Right atrium auricular region (tissue), 2 donors: ENCODE measurements at regions not wholly inside any gene's neighbourhood (a gene's known extent, or its start where the extent isn't known, plus 50 kb on each side); places are given as distances from the start of the nearest gene placed in this dataset.
A peak's percentile ranks its signal among the peaks of the same experiment; 100 is the strongest.

Experiments
- DNase-seq: peaks from one replicate; pipeline ENCODE4 v3.0.0-alpha.2; 2019; ENCODE audit warnings: low spot score
- H3K27ac ChIP-seq, 2 donors: fragments of 200-600 bp; sonication (generic); 1 replicate in 1 of 2; 2 replicates in 1 of 2; pipeline ENCODE4 v1.5.1; 2016 to 2019
- H3K27me3 ChIP-seq, 2 donors: fragments of 200-600 bp; sonication (generic); one replicate each; pipeline versions ENCODE4 v1.5.1 to v1.6.0; 2017 to 2019
- H3K36me3 ChIP-seq: fragments of 200-600 bp; sonication (generic); one replicate; pipeline ENCODE4 v1.5.1; 2016
- H3K4me1 ChIP-seq, 2 donors: fragments of 200-600 bp; sonication (generic); one replicate each; pipeline versions ENCODE4 v1.5.1 to v1.6.0; 2017 to 2019
- H3K4me3 ChIP-seq, 2 donors: fragments of 200-600 bp; sonication (generic); 1 replicate in 1 of 2; 2 replicates in 1 of 2; pipeline ENCODE4 v1.5.1; 2017 to 2019; ENCODE audit warnings: mild to moderate bottlenecking in 1 of 2, moderate library complexity in 1 of 2
- H3K9me3 ChIP-seq, 2 donors: fragments of 200-600 bp; sonication (generic); one replicate each; pipeline ENCODE4 v1.5.1; 2019
- TF ChIP-seq, protein P1 (sequence below), 2 donors: fragments of 200-600 bp; sonication (generic); IDR thresholded peaks; one replicate each; pipeline ENCODE4 v1.5.1; 2019; ENCODE audit warnings: antibody characterized with exemption in 2 of 2

- H3K36me3 ChIP-seq: no peaks in the 10 kb centered on the region
- peaks cover 0 to 23% of the 10 kb centered on the region in 2 donors for H3K9me3 ChIP-seq
- no peaks in the 10 kb centered on the region for H3K4me1 ChIP-seq
- H3K27ac ChIP-seq: peak overlapping the region; percentile 9 to 43
- TF ChIP-seq, protein P1, sequence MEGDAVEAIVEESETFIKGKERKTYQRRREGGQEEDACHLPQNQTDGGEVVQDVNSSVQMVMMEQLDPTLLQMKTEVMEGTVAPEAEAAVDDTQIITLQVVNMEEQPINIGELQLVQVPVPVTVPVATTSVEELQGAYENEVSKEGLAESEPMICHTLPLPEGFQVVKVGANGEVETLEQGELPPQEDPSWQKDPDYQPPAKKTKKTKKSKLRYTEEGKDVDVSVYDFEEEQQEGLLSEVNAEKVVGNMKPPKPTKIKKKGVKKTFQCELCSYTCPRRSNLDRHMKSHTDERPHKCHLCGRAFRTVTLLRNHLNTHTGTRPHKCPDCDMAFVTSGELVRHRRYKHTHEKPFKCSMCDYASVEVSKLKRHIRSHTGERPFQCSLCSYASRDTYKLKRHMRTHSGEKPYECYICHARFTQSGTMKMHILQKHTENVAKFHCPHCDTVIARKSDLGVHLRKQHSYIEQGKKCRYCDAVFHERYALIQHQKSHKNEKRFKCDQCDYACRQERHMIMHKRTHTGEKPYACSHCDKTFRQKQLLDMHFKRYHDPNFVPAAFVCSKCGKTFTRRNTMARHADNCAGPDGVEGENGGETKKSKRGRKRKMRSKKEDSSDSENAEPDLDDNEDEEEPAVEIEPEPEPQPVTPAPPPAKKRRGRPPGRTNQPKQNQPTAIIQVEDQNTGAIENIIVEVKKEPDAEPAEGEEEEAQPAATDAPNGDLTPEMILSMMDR (IDR thresholded peaks at IDR 0.05): no peak
- DNase-seq: no peak
- no peaks in the 10 kb centered on the region for H3K27me3 ChIP-seq
- peak overlapping the region; percentile 20 to 32 for H3K4me3 ChIP-seq
These were observed 404.4 kb downstream of the FLRT2 start for GRCh38 chr14:85934123-85934885.

DNA sequence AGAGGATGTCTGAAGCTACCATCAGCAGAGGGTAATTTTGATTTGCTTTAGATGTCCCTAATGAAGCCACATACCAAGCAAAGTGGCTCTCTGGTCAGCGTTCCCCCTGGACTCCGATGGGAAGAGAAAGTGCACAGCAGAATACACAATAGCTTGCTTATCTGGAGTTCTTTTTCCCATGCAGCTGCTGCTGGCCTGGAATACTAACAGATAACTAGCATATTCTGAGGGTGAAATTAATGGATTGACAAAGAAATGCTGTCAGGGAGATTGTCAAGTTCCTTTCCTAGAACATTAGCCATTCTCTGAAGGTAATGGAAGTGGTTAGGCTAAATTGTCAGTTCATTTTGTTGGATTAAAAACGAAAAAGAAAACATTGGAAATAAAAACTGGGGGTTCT, 391.3 kb downstream of the FLRT2 start:
- TF ChIP-seq, protein P1 (IDR thresholded peaks at IDR 0.05): no peak
- H3K4me1 ChIP-seq: no peaks in the 10 kb centered on the region
- DNase-seq: no peak
- no peak overlapping the region for H3K27ac ChIP-seq
- no peaks in the 10 kb centered on the region for H3K27me3 ChIP-seq
- H3K9me3 ChIP-seq: peaks cover 0 to 2% of the 10 kb centered on the region in 2 donors
- no peaks in the 10 kb centered on the region for H3K36me3 ChIP-seq
- no peak overlapping the region for H3K4me3 ChIP-seq

DNA sequence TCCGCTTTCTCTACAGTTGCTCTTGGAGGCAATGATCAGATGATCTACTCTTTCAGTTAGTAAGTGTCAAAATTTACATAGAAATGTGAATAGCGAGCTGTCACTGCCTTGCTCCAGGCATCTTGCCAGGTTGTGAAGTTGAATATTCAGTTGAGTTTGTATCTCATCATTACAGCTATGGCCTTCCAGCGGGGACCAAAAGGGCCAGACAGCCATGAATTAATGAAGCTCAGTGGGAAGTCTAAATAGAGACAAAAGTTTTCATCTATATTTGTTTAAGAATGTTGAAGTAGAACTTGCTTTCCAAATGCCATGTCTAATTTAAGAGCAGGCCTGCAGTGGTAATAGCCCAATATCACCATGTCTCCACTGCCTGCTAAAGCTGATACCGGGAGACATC, 387.8 kb downstream of the FLRT2 start:
- H3K27me3 ChIP-seq: no peaks in the 10 kb centered on the region
- H3K9me3 ChIP-seq: no peaks in the 10 kb centered on the region
- no peak for DNase-seq
- no peak overlapping the region for H3K27ac ChIP-seq
- TF ChIP-seq, protein P1 (IDR thresholded peaks at IDR 0.05): no peak
- no peaks in the 10 kb centered on the region for H3K4me1 ChIP-seq
- no peaks in the 10 kb centered on the region for H3K36me3 ChIP-seq
- no peak overlapping the region for H3K4me3 ChIP-seq

GRCh38 chr14:85915711-85916110, 385.8 kb downstream of the FLRT2 start:
- Histone ChIP-seq H3K4me3 (no peak overlapping the region), H3K4me1 (no peaks in the 10 kb centered on the region), H3K36me3 (no peaks in the 10 kb centered on the region), H3K27me3 (no peaks in the 10 kb centered on the region), H3K27ac (no peak overlapping the region), H3K9me3 (no peaks in the 10 kb centered on the region)
- DNase-seq: no peak
- TF ChIP-seq, protein P1 (IDR thresholded peaks at IDR 0.05): no peak

DNA sequence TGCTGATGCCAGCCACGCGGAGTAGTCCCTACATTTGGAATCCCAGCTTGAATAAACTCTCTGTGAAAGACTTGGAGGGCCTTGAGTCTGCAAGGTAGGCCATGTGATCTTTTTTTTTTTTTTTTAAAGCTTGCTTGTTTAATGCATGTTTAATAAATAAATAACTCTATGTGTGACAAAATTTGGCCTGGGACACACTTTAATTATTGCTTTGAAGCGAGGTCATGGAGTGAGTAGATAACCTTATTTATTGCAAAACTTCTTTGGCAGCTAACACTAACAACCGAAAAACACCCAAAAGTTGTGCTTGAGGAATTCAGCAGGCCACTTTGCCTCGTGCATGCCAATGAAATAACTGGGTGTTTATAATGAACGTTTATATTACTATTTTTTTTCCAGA, 382.2 kb downstream of the FLRT2 start:
- TF ChIP-seq, protein P1 (IDR thresholded peaks at IDR 0.05): no peak
- Histone ChIP-seq H3K4me1 (no peaks in the 10 kb centered on the region), H3K27me3 (no peaks in the 10 kb centered on the region), H3K27ac (no peak overlapping the region), H3K4me3 (no peak overlapping the region), H3K9me3 (no peaks in the 10 kb centered on the region), H3K36me3 (no peaks in the 10 kb centered on the region)
- DNase-seq: no peak

GRCh38 chr14:85911044-85911443, 381.1 kb downstream of the FLRT2 start:
- no peaks in the 10 kb centered on the region for H3K27me3 ChIP-seq
- DNase-seq: no peak
- no peak overlapping the region for H3K4me3 ChIP-seq
- H3K9me3 ChIP-seq: no peaks in the 10 kb centered on the region
- H3K4me1 ChIP-seq: no peaks in the 10 kb centered on the region
- no peak overlapping the region for H3K27ac ChIP-seq
- TF ChIP-seq, protein P1 (IDR thresholded peaks at IDR 0.05): no peak
- no peaks in the 10 kb centered on the region for H3K36me3 ChIP-seq
